ENCODE measurements at regions not wholly inside any gene's neighbourhood (a gene's known extent, or its start where the extent isn't known, plus 50 kb on each side); places are given as distances from the start of the nearest gene placed in this dataset.

GRCh38 chr4:60016971-60017370 lies 1183.2 kb upstream of the ADGRL3 start:
- 84% methylated on average over 1 of the region's 1 CpG; no CpG with 5 or more reads in 1 of the 2 experiments for WGBS, 2 experiments (ENCODE audit: extremely low coverage in 1 of 2, insufficient coverage in 1 of 2, insufficient read length in 1 of 2, insufficient replicate concordance in 2 of 2, low coverage in 1 of 2, low lambda C conversion rate in 2 of 2, missing lambda C conversion rate in 1 of 2)
- H2BK5ac ChIP-seq (ENCODE audit: low read depth, low read length) = no peak overlapping the region
- no peaks in the 10 kb centered on the region for H3K27me3 ChIP-seq (replicated peaks in 1 of 4; ENCODE audit: control insufficient read depth in 3 of 4, extremely low read depth in 1 of 4, insufficient read depth in 3 of 4, low read length in 3 of 4)
- ChIA-PET POLR2A (ENCODE audit: partially characterized antibody) (no interaction called here), CTCF (ENCODE audit: partially characterized antibody) (no interaction called here)
- H4K8ac ChIP-seq (ENCODE audit: extremely low read depth, insufficient read depth, low read length) = no peak overlapping the region
- no peak overlapping the region for H3K14ac ChIP-seq (ENCODE audit: insufficient read length)
- no peaks in the 10 kb centered on the region; a peak in 1 of 4 replicates for H3K9me3 ChIP-seq (ENCODE audit: insufficient read depth in 2 of 2, low read depth in 1 of 2, low read length in 1 of 2)
- H2BK12ac ChIP-seq (ENCODE audit: low read depth, low read length) = no peak overlapping the region
- no peaks in the 10 kb centered on the region for H3K79me2 ChIP-seq (ENCODE audit: control insufficient read depth in 1 of 2, insufficient read depth in 2 of 2, low read length in 2 of 2)
- H2BK15ac ChIP-seq (ENCODE audit: low read length) = no peak overlapping the region
- no peak overlapping the region for H3K18ac ChIP-seq (ENCODE audit: extremely low read depth, low read length)
- H3K4me2 ChIP-seq (ENCODE audit: insufficient read depth in 1 of 2, low read depth in 2 of 2, low read length in 2 of 2) = no peak overlapping the region
- FAIRE-seq (no peak), DNase-seq (ENCODE audit: low read depth in 1 of 2, low spot score in 2 of 2) (no peak)
- no peak overlapping the region for H2AFZ ChIP-seq (ENCODE audit: low read length)
- no peak overlapping the region for H2BK20ac ChIP-seq (ENCODE audit: low read length)
- H3K23me2 ChIP-seq (ENCODE audit: low read depth, low read length) = no peaks in the 10 kb centered on the region
- no peak overlapping the region for H3K9ac ChIP-seq (replicated peaks in 1 of 4; ENCODE audit: extremely low read depth in 1 of 4, low read depth in 3 of 4, low read length in 3 of 4)
- H3K79me1 ChIP-seq (ENCODE audit: low read depth, low read length) = no peaks in the 10 kb centered on the region
- no peak overlapping the region for H2AK5ac ChIP-seq (ENCODE audit: low read depth, low read length)
- H4K91ac ChIP-seq (replicated peaks; ENCODE audit: insufficient read length, low read length) = no peak overlapping the region
- no peak for TF ChIP-seq RXRA (IDR thresholded peaks at IDR 0.05; ENCODE audit: insufficient read depth, low read depth, low read length)
- no peak overlapping the region for H3K4ac ChIP-seq (replicated peaks; ENCODE audit: insufficient read length, low read depth, low read length)
- no peaks in the 10 kb centered on the region for H3K36me3 ChIP-seq (ENCODE audit: control insufficient read depth in 2 of 4, insufficient read depth in 4 of 4, low read length in 3 of 4)
- H2BK120ac ChIP-seq (replicated peaks; ENCODE audit: low read depth, low read length) = no peak overlapping the region
- H3K23ac ChIP-seq (ENCODE audit: insufficient read length) = no peak overlapping the region
- H3K27ac ChIP-seq (ENCODE audit: low read depth, low read length) = no peak overlapping the region
- no peak overlapping the region for H4K5ac ChIP-seq (ENCODE audit: insufficient read length, low read depth, low read length)
- no peaks in the 10 kb centered on the region for H3K4me1 ChIP-seq (replicated peaks in 1 of 4; ENCODE audit: control insufficient read depth in 3 of 4, insufficient read depth in 4 of 4, low read length in 3 of 4)
- H3K56ac ChIP-seq (replicated peaks; ENCODE audit: insufficient read length, low read depth, low read length) = no peak overlapping the region
- H3K4me3 ChIP-seq (ENCODE audit: extremely low read depth in 1 of 4, insufficient read depth in 2 of 4, low read depth in 3 of 4, low read length in 4 of 4) = no peak overlapping the region
- no peaks in the 10 kb centered on the region for H4K20me1 ChIP-seq (replicated peaks in 1 of 2; ENCODE audit: control insufficient read depth in 1 of 2, insufficient read depth in 2 of 2, low read length in 2 of 2)
